HL-60 (cell line): ENCODE measurements at regions not wholly inside any gene's neighbourhood (a gene's known extent, or its start where the extent isn't known, plus 50 kb on each side); places are given as distances from the start of the nearest gene placed in this dataset.

Experiments
- GABPA ChIP-seq: IDR thresholded peaks from 2 replicates; pipeline ENCODE4 v1.6.1; 2012; ENCODE audit warnings: low read depth
- TF ChIP-seq, protein P1 (sequence below): IDR thresholded peaks from one replicate; pipeline ENCODE4 v1.5.1; 2011; ENCODE audit warnings: low read length, control low read depth, inconsistent platforms; ENCODE audit not compliant: insufficient read depth

DNA sequence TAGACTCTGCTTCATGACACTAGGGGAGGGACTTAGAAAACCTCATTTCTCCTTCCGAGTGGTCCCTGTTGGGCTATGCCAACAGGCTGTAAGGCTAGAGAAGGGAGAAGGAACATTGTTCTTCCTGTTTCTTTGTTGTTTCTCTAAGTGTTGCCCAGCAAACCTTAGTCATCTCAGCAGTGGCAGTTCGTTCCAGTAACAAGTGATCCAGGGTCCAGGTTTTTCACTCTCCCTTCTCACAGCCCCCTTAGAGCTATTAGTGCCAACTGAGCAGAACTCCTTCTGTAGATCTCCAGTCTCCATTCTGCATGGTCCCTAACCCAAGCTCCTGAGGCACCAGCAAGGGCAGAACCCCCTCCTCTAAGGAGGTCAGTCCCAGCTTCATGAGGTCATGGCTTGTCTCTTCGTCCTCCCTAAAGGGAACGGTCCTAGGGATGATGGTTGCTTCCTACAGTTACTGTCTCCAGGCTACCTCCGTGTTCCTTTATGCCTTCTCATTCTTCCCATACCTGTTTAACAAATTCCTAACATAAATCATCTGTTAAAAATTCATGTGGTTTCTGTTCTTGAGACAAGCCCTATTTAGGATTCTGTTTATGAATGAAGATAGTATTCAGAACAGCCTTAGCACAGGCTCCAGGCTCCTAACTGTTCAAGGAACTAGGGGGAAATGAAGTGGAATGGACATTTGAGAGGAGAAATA, 168.6 kb upstream of the UBASH3B start:
- TF ChIP-seq GABPA = no peak
- TF ChIP-seq, protein P1, sequence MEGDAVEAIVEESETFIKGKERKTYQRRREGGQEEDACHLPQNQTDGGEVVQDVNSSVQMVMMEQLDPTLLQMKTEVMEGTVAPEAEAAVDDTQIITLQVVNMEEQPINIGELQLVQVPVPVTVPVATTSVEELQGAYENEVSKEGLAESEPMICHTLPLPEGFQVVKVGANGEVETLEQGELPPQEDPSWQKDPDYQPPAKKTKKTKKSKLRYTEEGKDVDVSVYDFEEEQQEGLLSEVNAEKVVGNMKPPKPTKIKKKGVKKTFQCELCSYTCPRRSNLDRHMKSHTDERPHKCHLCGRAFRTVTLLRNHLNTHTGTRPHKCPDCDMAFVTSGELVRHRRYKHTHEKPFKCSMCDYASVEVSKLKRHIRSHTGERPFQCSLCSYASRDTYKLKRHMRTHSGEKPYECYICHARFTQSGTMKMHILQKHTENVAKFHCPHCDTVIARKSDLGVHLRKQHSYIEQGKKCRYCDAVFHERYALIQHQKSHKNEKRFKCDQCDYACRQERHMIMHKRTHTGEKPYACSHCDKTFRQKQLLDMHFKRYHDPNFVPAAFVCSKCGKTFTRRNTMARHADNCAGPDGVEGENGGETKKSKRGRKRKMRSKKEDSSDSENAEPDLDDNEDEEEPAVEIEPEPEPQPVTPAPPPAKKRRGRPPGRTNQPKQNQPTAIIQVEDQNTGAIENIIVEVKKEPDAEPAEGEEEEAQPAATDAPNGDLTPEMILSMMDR = no peak
